Parathyroid adenoma (tissue), 2 donors: ENCODE measurements at regions not wholly inside any gene's neighbourhood (a gene's known extent, or its start where the extent isn't known, plus 50 kb on each side); places are given as distances from the start of the nearest gene placed in this dataset.

ENCODE experiments used
- H2AFZ ChIP-seq: fragments of 300-600 bp; sonication (generic); one replicate; pipeline ENCODE4 v1.7.0; 2017; ENCODE audit warnings: antibody characterized with exemption, mild to moderate bottlenecking
- H3K27ac ChIP-seq: fragments of 300-600 bp; sonication (generic); one replicate; pipeline ENCODE4 v1.7.0; 2017
- H3K27me3 ChIP-seq: fragments of 300-600 bp; sonication (generic); one replicate; pipeline ENCODE4 v1.7.0; 2017; ENCODE audit warnings: low read length; ENCODE audit not compliant: control insufficient read depth, insufficient read depth
- H3K36me3 ChIP-seq: fragments of 300-600 bp; sonication (generic); one replicate; pipeline ENCODE4 v1.7.0; 2017; ENCODE audit warnings: low read length; ENCODE audit not compliant: control insufficient read depth, insufficient read depth
- H3K4me1 ChIP-seq: fragments of 300-600 bp; sonication (generic); one replicate; pipeline ENCODE4 v1.7.0; 2017; ENCODE audit warnings: control low read depth
- H3K4me2 ChIP-seq: fragments of 300-600 bp; sonication (generic); one replicate; pipeline ENCODE4 v1.7.0; 2017; ENCODE audit warnings: low read length
- H3K4me3 ChIP-seq: fragments of 300-600 bp; sonication (generic); one replicate; pipeline ENCODE4 v1.7.0; 2017; ENCODE audit warnings: low read depth, low read length
- H3K79me2 ChIP-seq: fragments of 300-600 bp; sonication (generic); one replicate; pipeline ENCODE4 v1.7.0; 2017; ENCODE audit warnings: control low read depth
- H3K9ac ChIP-seq: fragments of 300-600 bp; sonication (generic); one replicate; pipeline ENCODE4 v1.7.0; 2017; ENCODE audit warnings: mild to moderate bottlenecking
- H3K9me3 ChIP-seq: fragments of 300-600 bp; sonication (generic); one replicate; pipeline ENCODE4 v1.7.0; 2017; ENCODE audit warnings: low read length; ENCODE audit not compliant: control insufficient read depth
- CTCF ChIP-seq: fragments of 300-600 bp; sonication (generic); IDR thresholded peaks from one replicate; pipeline ENCODE4 v1.7.0; 2017; ENCODE audit warnings: antibody characterized with exemption, mild to moderate bottlenecking
- donor health status: primary hyperparathyroidism.

- Histone ChIP-seq H3K27me3 (no peaks in the 10 kb centered on the region), H3K4me3 (no peak overlapping the region), H3K9me3 (no peaks in the 10 kb centered on the region), H3K79me2 (no peaks in the 10 kb centered on the region), H3K4me2 (no peak overlapping the region), H3K4me1 (no peaks in the 10 kb centered on the region), H3K36me3 (no peaks in the 10 kb centered on the region), H3K27ac (no peak overlapping the region), H2AFZ (no peak overlapping the region), H3K9ac (no peak overlapping the region)
- TF ChIP-seq CTCF = no peak
Measured at GRCh38 chr10:84675060-84675459, 346.7 kb downstream of the CCSER2 start.

GRCh38 chr10:84676536-84676935 is 348.1 kb downstream of the CCSER2 start:
- no peaks in the 10 kb centered on the region for H3K9me3 ChIP-seq
- no peaks in the 10 kb centered on the region for H3K4me1 ChIP-seq
- no peaks in the 10 kb centered on the region for H3K27me3 ChIP-seq
- no peaks in the 10 kb centered on the region for H3K36me3 ChIP-seq
- no peak overlapping the region for H2AFZ ChIP-seq
- no peak for TF ChIP-seq CTCF
- H3K27ac ChIP-seq = no peak overlapping the region
- H3K4me2 ChIP-seq = no peak overlapping the region
- H3K9ac ChIP-seq = no peak overlapping the region
- H3K79me2 ChIP-seq = no peaks in the 10 kb centered on the region
- H3K4me3 ChIP-seq = no peak overlapping the region

GRCh38 chr10:84681781-84682180 is 353.4 kb downstream of the CCSER2 start:
- no peak overlapping the region for H3K27ac ChIP-seq
- H2AFZ ChIP-seq = no peak overlapping the region
- H3K9me3 ChIP-seq = no peaks in the 10 kb centered on the region
- H3K4me2 ChIP-seq = no peak overlapping the region
- TF ChIP-seq CTCF = no peak
- H3K27me3 ChIP-seq = no peaks in the 10 kb centered on the region
- no peak overlapping the region for H3K4me3 ChIP-seq
- H3K9ac ChIP-seq = no peak overlapping the region
- H3K4me1 ChIP-seq = no peaks in the 10 kb centered on the region
- no peaks in the 10 kb centered on the region for H3K79me2 ChIP-seq
- H3K36me3 ChIP-seq = no peaks in the 10 kb centered on the region

- TF ChIP-seq CTCF = no peak
- H3K27ac ChIP-seq = no peak overlapping the region
- no peak overlapping the region for H3K4me2 ChIP-seq
- no peaks in the 10 kb centered on the region for H3K9me3 ChIP-seq
- H3K9ac ChIP-seq = no peak overlapping the region
- H3K4me1 ChIP-seq = no peaks in the 10 kb centered on the region
- H3K4me3 ChIP-seq = no peak overlapping the region
- H3K79me2 ChIP-seq = no peaks in the 10 kb centered on the region
- no peak overlapping the region for H2AFZ ChIP-seq
- no peaks in the 10 kb centered on the region for H3K27me3 ChIP-seq
- H3K36me3 ChIP-seq = no peaks in the 10 kb centered on the region
Measured at GRCh38 chr10:84683550-84683949, 355.2 kb downstream of the CCSER2 start.

- no peak overlapping the region for H2AFZ ChIP-seq
- no peak overlapping the region for H3K27ac ChIP-seq
- H3K36me3 ChIP-seq = no peaks in the 10 kb centered on the region
- no peaks in the 10 kb centered on the region for H3K27me3 ChIP-seq
- no peak overlapping the region for H3K4me2 ChIP-seq
- H3K4me1 ChIP-seq = no peaks in the 10 kb centered on the region
- no peak overlapping the region for H3K9ac ChIP-seq
- H3K79me2 ChIP-seq = no peaks in the 10 kb centered on the region
- no peak overlapping the region for H3K4me3 ChIP-seq
- H3K9me3 ChIP-seq = no peaks in the 10 kb centered on the region
- no peak for TF ChIP-seq CTCF
Measured at GRCh38 chr10:84683980-84684740, 355.8 kb downstream of the CCSER2 start.
